ENCODE measurements at regions not wholly inside any gene's neighbourhood (a gene's known extent, or its start where the extent isn't known, plus 50 kb on each side); places are given as distances from the start of the nearest gene placed in this dataset.
A peak's percentile ranks its signal among the peaks of the same experiment; 100 is the strongest.

DNA sequence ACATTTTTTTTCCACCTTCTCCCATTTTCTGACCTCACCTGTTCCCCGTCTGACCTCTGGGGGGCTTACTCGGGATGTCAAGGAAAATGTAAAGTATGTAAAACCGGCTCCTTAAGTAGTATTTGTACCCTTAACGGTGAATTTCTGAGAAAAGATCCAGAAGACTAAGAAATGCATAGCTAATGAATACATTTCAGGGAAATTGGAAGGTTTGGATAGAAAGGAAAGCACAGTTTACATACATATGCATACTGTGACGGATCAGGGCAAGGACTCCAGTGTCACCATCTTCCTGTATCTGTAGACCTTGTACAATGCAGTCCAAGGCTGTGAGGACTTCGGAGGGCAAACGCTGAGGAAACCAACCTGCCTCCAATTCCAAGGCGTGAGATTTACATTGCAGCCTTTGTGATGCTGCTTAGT is 2185.9 kb upstream of the TENM3 start:
- DNase-seq (ENCODE audit: low spot score) = peak; percentile 65

DNA sequence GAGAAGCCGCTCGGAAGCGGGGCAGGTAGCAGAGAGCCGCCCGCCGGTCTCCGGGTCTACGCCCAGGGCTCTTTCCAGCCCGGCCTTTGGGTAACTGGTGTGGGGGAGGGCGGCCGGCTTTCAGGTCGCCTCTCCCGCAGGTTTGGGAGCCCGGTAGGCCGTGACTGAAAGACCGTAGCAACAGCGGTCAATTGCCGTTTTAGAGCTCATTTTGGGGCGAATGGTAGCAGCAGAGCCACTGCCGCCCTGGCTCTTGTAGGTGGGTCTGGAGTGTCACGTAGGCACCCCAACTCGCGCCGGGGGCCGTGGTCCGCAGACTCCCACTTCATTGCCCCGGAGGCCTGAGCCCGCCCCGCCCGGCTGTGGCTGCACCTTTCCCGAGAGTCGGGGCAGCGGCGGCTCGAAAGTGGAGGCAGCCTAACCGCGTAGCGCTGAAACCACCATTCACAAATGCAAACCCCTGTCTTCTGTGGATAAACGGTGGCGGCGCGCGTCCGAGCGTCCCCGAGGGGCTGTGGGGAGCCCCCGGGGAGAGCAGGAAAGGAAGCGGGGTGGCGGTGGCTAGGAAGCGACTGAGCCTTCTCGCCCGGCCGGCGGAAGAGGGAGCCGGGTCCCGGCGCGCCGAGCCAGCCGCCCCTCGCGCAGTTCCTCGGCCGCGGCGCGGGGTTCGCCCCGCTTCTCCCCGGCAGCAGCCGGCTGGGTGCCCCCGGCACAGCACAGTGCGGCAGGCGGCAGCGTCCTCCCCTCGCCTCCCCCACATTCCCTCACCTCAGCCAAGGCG is 2185.1 kb upstream of the TENM3 start:
- peak; percentile 60 for DNase-seq (ENCODE audit: low spot score)

GRCh38 chr4:180058691-180059215 is 2184.4 kb upstream of the TENM3 start:
- peak; percentile 80 for DNase-seq (ENCODE audit: low spot score)

- DNase-seq (ENCODE audit: low spot score) = peak; percentile 18
Observed at GRCh38 chr4:180059216-180059881, 2183.9 kb upstream of the TENM3 start.

DNA sequence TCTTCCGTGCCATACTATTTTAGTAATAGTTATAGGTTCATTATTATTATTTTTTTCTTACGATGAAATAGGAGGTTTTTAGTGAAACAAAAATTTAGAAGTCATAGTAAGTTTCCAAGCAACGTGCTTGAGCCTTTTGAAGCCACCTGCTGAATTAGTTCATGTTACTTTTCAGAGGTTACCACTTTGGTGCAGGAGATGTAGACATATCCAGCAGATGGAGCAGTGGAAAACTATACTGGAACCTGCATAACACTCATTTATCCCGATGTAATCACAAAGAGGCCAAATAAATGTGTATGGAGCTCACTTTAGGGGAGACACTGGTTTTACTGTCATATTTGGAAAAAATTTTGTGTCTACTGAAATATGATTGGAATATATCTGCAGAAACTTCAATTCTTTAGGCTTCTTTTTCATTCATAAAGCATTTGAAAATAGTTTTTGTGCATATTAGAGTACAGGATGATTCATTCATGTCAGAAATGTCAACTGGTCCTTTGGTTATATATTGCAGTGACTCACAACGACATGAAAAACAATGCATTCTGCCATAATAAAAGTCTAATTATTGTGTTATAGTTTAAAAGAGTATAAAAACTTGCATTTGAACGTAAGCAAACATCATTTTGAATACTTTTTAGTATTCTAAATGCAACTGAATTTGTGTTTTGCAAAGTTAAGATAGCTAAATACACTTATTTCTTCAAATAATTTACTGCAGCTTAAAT is 2182.9 kb upstream of the TENM3 start:
- peak; percentile 57 for DNase-seq (ENCODE audit: low spot score)

- no peak for DNase-seq (ENCODE audit: low spot score)
Observed at GRCh38 chr4:180081072-180081471, 2162.1 kb upstream of the TENM3 start.

GRCh38 chr4:180084561-180084960 is 2158.6 kb upstream of the TENM3 start:
- DNase-seq (ENCODE audit: low spot score) = no peak

DNA sequence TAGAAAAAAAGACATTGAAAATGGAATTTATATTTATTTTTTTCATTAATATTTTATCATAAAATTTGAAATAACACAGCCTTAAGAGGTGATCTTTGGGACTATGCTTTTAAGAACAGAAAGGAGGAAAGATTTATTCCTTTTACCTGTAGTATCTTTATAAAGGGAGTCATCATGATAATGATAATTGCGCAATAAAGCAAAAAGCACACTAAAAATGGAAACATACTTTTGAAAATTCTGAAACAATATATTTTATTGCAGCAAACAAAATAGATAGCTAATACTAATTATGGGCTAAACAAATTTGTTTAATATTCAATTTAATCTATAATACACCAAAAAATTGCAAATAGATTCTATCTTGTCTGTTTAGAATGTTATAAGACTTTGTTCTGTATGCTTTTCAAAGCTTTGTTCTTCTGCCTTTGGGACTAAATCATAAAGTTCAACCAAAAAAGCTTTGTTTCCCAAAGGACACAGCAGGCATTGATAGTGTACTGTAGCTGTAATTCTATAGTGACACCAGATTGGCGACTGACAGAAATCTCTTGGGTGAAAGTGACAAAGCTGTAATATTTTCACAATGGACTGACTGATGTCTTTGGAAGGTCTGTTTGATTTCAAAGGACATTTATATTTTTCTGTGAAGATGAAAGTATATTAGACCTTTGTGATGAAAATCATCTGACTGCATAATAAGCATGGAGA is 2156.6 kb upstream of the TENM3 start:
- no peak for DNase-seq (ENCODE audit: low spot score)

DNA sequence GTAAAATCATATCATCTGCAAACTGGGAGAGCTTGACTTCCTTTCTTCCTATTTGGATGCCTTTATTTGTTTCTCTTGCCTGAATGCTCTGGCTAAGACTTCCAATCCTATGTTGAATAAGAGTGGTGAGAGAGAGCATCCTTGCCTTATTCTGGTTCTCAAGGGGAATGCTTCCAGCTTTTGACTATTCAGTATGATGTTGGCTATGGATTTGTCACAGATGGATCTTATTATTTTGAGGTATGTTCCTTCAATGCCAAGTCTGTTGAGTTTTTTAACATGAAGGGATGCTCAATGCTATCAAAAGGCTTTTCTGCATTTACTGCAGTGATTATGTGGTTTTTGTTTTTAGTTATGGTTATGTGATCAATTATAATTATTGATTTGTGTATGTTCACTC is 2144.6 kb upstream of the TENM3 start:
- no peak for DNase-seq (ENCODE audit: low spot score)

DNA sequence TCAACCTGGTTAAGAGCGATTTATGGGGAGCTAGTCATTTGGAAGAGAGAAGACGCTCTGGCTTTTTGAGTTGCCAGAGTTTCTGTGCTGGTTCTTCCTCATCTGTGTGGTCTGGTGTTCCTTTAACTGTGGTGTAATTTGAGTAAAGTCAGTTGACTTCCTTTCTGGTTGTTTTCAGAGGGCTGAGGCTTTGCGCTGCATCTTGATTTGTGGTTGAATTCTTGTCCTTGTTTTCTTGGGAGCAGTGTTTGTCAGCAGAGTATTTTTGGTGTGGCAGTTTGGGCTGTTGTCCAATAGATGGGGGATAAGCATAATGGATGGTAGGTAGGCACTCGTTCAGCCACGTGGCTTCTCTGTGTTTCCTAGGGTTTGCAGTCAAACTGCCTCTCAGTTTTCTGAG is 2143.2 kb upstream of the TENM3 start:
- no peak for DNase-seq (ENCODE audit: low spot score)

- DNase-seq (ENCODE audit: low spot score) = no peak
Observed at GRCh38 chr4:180100433-180101344, 2142.5 kb upstream of the TENM3 start.

GRCh38 chr4:180101348-180102083 is 2141.7 kb upstream of the TENM3 start:
- DNase-seq (ENCODE audit: low spot score) = no peak

GRCh38 chr4:180103794-180104193 is 2139.4 kb upstream of the TENM3 start:
- no peak for DNase-seq (ENCODE audit: low spot score)

GRCh38 chr4:180105362-180105761 is 2137.8 kb upstream of the TENM3 start:
- DNase-seq (ENCODE audit: low spot score) = no peak

DNA sequence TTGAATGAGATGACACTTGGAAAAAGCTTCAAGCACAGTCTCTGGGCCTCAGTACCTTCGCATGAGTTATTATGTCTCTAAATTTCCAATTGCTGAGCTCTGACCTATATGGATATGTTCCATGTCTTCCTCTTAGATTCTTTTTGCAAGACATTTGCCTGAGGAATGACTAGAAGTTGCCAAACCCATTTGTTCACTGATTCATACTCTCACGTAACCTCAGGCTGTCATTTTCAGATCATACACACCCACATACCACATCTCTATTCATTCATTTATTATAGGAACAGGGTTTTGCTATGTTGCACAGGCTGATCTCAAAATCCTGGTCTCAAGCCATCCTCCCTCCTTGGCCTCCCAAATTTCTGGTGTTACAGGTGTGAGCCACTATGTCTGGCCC is 2137.1 kb upstream of the TENM3 start:
- DNase-seq (ENCODE audit: low spot score) = no peak

DNA sequence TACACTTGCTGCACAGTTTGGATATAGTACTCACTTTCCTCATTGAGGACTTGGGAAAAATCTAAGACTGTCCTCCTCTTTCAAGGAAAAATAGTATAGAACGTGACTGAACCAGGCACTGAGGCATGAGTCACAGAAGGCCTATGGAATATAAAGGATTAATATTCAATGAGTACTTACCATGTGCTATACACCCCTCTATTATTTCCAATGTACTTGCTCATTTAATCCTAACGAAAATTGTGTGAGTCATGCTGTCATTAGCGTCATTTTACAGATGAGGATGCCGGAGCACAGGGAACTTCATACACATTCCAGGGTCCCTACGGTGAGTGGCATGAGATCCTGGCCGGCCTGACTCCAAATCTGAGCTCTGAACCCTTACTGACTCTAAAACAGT is 2136.2 kb upstream of the TENM3 start:
- no peak for DNase-seq (ENCODE audit: low spot score)

DNA sequence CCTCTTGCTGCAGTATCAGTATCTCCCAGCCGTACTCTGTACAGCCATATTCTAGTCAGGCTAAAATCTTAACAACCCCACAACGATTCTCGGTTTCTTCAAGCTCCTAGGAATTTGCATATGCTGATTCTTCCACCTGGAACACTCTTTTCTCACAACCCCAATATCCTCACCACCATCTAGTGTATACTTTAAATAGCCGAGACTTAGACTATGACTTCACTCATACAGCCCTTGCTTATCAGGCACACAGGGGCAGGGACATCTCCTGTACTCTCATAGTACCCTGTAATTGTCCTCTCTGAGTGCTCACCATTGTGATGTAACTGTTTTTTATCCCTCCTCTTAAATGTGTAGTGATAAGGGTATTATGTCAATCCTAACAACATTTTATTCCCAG is 2126.4 kb upstream of the TENM3 start:
- DNase-seq (ENCODE audit: low spot score) = no peak

DNA sequence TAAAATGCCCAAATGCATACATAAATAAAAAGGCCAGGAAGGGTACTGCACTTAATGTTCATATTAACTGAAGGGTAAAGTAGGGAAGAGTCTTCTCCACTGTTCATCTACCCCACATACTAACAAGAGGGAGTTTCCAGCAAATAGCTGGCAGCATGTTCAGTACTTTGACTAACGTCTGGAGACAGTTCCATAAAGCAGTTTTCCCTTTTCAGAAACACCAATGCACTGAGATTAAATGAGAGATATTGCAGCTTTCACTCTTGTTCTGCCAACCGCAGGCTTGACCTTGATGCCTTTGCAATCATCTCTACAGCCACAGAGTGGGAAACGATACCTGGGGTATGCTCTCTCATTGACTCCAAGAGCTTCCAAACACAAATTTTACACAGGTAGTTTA is 2123.1 kb upstream of the TENM3 start:
- DNase-seq (ENCODE audit: low spot score) = no peak

DNA sequence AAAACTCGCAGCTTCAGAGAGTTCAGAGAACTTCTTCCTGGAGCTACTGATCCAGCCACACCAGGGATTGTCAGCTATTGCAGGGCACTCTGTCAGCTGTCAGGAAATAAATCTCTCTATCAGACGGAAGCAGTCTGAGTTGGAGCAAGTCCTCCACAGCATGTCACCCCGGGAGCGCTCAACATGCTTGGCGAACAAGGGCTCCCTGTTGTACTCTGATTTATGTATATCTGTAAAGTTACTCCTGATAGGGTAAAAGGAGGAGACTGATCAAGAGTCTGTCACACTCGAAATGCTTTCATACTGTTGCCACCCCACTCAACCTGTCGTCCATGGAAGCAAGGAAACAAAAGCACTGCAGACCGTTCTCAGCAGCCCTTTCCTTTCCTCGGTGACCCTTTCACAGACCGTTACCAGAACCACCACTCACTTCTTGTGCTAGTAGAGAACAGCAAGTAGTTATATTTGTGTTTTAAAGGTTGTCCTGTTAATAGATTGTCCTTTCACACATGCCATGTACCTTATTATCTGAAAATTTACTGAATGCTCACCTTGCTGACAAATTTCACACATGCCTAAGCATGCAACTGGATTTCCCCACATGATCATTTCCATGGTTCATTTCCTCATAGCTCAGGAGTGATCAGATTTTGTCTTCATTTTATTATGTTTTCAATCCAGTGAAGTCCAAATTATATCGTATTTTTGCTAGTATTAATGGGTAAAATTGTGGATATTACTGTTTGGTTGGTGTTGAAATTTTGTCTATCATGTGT is 2108.9 kb upstream of the TENM3 start:
- DNase-seq (ENCODE audit: low spot score) = peak; percentile 16

- no peak for DNase-seq (ENCODE audit: low spot score)
Observed at GRCh38 chr4:180141734-180142133, 2101.5 kb upstream of the TENM3 start.
